Ishikawa (cell line): ENCODE measurements at regions not wholly inside any gene's neighbourhood (a gene's known extent, or its start where the extent isn't known, plus 50 kb on each side); places are given as distances from the start of the nearest gene placed in this dataset.

Source experiments
- CEBPB ChIP-seq: IDR thresholded peaks from 2 replicates; pipeline ENCODE4 v1.6.1; 2012
- CREB1 ChIP-seq: IDR thresholded peaks from 2 replicates; pipeline ENCODE4 v1.6.1; 2012; ENCODE audit warnings: low read depth
- EGR1 ChIP-seq: IDR thresholded peaks from 2 replicates; pipeline ENCODE4 v1.6.1; 2012
- EP300 ChIP-seq: IDR thresholded peaks from 2 replicates; pipeline ENCODE4 v1.6.1; 2012; ENCODE audit warnings: borderline replicate concordance
- FOXM1 ChIP-seq: IDR thresholded peaks from 2 replicates; pipeline ENCODE4 v1.6.1; 2012; ENCODE audit warnings: low read depth, borderline replicate concordance
- MAX ChIP-seq: IDR thresholded peaks from 2 replicates; pipeline ENCODE4 v1.6.1; 2012
- NFIC ChIP-seq: IDR thresholded peaks from 2 replicates; pipeline ENCODE4 v1.6.1; 2012
- RAD21 ChIP-seq: IDR thresholded peaks from 2 replicates; pipeline ENCODE4 v1.6.1; 2012; ENCODE audit warnings: low read depth
- TAF1 ChIP-seq: IDR thresholded peaks from 2 replicates; pipeline ENCODE4 v1.6.1; 2012; ENCODE audit warnings: low read depth, mild to moderate bottlenecking
- TCF12 ChIP-seq: IDR thresholded peaks from 2 replicates; pipeline ENCODE4 v1.6.1; 2012; ENCODE audit warnings: low read depth
- TEAD4 ChIP-seq: IDR thresholded peaks from 2 replicates; pipeline ENCODE4 v1.6.1; 2012
- YY1 ChIP-seq: IDR thresholded peaks from 2 replicates; pipeline ENCODE4 v1.6.1; 2012; ENCODE audit warnings: low read depth
- ZBTB7A ChIP-seq: IDR thresholded peaks from 2 replicates; pipeline ENCODE4 v1.6.1; 2012; ENCODE audit warnings: low read depth
- TF ChIP-seq, protein P1 (sequence below): IDR thresholded peaks from 2 replicates; pipeline ENCODE4 v1.6.1; 2012; ENCODE audit warnings: low read depth, mild to moderate bottlenecking
- TF ChIP-seq, protein P2 (sequence below): IDR thresholded peaks from 2 replicates; pipeline ENCODE4 v1.6.1; 2012

DNA sequence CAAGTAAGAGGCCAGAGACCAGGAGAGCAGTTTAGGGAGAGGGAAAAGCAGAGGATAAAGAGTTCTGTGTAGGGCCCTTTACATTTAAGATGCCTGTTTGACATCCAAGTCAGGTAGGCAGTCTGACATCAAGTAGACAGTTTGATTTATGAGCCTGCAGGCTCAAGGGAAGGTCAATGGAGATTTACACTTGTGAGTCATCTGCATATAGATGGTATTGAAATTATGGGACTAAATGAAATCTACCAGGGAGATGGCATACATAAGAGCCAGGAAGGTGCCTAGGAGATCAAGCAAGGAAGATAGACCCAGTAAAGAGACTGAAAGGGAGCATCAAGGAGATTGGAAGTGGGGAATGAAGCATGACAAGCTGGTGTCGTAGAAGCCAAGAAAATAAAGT is 212.4 kb upstream of the PKDCC start:
- TF ChIP-seq TEAD4 = no peak
- TF ChIP-seq, protein P1, sequence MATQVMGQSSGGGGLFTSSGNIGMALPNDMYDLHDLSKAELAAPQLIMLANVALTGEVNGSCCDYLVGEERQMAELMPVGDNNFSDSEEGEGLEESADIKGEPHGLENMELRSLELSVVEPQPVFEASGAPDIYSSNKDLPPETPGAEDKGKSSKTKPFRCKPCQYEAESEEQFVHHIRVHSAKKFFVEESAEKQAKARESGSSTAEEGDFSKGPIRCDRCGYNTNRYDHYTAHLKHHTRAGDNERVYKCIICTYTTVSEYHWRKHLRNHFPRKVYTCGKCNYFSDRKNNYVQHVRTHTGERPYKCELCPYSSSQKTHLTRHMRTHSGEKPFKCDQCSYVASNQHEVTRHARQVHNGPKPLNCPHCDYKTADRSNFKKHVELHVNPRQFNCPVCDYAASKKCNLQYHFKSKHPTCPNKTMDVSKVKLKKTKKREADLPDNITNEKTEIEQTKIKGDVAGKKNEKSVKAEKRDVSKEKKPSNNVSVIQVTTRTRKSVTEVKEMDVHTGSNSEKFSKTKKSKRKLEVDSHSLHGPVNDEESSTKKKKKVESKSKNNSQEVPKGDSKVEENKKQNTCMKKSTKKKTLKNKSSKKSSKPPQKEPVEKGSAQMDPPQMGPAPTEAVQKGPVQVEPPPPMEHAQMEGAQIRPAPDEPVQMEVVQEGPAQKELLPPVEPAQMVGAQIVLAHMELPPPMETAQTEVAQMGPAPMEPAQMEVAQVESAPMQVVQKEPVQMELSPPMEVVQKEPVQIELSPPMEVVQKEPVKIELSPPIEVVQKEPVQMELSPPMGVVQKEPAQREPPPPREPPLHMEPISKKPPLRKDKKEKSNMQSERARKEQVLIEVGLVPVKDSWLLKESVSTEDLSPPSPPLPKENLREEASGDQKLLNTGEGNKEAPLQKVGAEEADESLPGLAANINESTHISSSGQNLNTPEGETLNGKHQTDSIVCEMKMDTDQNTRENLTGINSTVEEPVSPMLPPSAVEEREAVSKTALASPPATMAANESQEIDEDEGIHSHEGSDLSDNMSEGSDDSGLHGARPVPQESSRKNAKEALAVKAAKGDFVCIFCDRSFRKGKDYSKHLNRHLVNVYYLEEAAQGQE = no peak
- no peak for TF ChIP-seq RAD21
- no peak for TF ChIP-seq CREB1
- no peak for TF ChIP-seq CEBPB
- TF ChIP-seq TAF1 = no peak
- TF ChIP-seq EP300 = no peak
- TF ChIP-seq, protein P2, sequence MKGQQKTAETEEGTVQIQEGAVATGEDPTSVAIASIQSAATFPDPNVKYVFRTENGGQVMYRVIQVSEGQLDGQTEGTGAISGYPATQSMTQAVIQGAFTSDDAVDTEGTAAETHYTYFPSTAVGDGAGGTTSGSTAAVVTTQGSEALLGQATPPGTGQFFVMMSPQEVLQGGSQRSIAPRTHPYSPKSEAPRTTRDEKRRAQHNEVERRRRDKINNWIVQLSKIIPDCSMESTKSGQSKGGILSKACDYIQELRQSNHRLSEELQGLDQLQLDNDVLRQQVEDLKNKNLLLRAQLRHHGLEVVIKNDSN = no peak
- TF ChIP-seq TCF12 = no peak
- no peak for TF ChIP-seq ZBTB7A
- no peak for TF ChIP-seq EGR1
- TF ChIP-seq YY1 = no peak
- TF ChIP-seq MAX = no peak
- TF ChIP-seq FOXM1 = no peak
- TF ChIP-seq NFIC = no peak

GRCh38 chr2:41836948-41837347 is 210.9 kb upstream of the PKDCC start:
- no peak for TF ChIP-seq FOXM1
- no peak for TF ChIP-seq CREB1
- TF ChIP-seq EGR1 = no peak
- TF ChIP-seq TCF12 = no peak
- TF ChIP-seq RAD21 = no peak
- peak; percentile 27; the same call in 1 of the 2 replicates for TF ChIP-seq MAX
- TF ChIP-seq EP300 = 0 out of 2 replicates have a peak, but pooled peaks have one; percentile 19
- no peak for TF ChIP-seq CEBPB
- TF ChIP-seq TEAD4 = peak; percentile 47; the same call in 1 of the 2 replicates
- TF ChIP-seq YY1 = no peak; the same call in 1 of the 2 replicates
- TF ChIP-seq, protein P1 = peak; percentile 99
- TF ChIP-seq, protein P2 = peak; percentile 49; the same call in 1 of the 2 replicates
- no peak for TF ChIP-seq ZBTB7A
- no peak for TF ChIP-seq TAF1
- no peak for TF ChIP-seq NFIC

DNA sequence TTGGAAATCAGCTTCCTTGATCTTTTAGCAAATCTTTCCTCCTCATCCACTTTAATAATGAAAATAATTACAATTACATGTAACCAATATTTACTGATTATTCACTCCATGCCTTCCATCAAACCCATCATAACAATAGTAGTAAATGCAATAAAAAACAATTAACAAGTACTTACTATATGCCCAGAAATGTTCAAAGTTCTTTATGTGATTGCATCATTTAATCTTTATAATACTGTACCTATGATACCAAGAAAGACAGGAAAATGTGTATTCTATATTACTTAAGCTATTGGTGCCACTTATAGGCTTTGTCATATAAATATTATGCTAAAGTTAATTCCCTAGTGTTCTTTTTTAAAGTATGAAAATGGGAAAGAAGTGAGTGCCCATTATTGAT is 210.2 kb upstream of the PKDCC start:
- TF ChIP-seq, protein P1 = no peak
- TF ChIP-seq CEBPB (no peak), NFIC (no peak)

GRCh38 chr2:41840702-41841551 is 206.9 kb upstream of the PKDCC start:
- TF ChIP-seq RAD21 = peak; percentile 79
- no peak for TF ChIP-seq CREB1
- 0 out of 2 replicates have a peak, but pooled peaks have one; percentile 21 for TF ChIP-seq YY1
- peak; percentile 59 for TF ChIP-seq MAX
- TF ChIP-seq, protein P1 = peak; percentile 18; the same call in 1 of the 2 replicates
